Lower leg skin (tissue), 4 donors: ENCODE measurements at regions not wholly inside any gene's neighbourhood (a gene's known extent, or its start where the extent isn't known, plus 50 kb on each side); places are given as distances from the start of the nearest gene placed in this dataset.

Source experiments
- DNase-seq, 2 donors: peaks; one replicate each; pipeline ENCODE4 v3.0.0-alpha.2; 2019; ENCODE audit warnings: low spot score in 2 of 2
- H3K4me3 ChIP-seq: fragments of 200-600 bp; sonication (generic); 2 replicates; pipeline ENCODE4 v1.5.1; 2017; ENCODE audit warnings: mild to moderate bottlenecking, low read depth; ENCODE audit not compliant: poor library complexity, severe bottlenecking
- POLR2A ChIP-seq, 2 donors: fragments of 450-650 bp; IDR thresholded peaks; one replicate each; pipeline ENCODE4 v1.6.1; 2016 to 2017; ENCODE audit warnings: antibody characterized with exemption in 2 of 2, mild to moderate bottlenecking in 1 of 2, moderate library complexity in 1 of 2
- WGBS, 2 donors: methylation state at CpG; one replicate each; pipeline ENCODE4 v1.1.5; 2018; 5-methylcytosine and 5-hydroxymethylcytosine counted together
- intact Hi-C: fragments of 100-400 bp; cut with DNase I; formaldehyde crosslinking; loops from one replicate; pipeline ENCODE4 v1.15.0; 2023; ENCODE audit warnings: low total_unique reads
- TF ChIP-seq, protein P1 (sequence below), 3 donors: fragments of 450-650 bp; IDR thresholded peaks; one replicate each; pipeline ENCODE4 v1.5.1; 2016; ENCODE audit warnings: antibody characterized with exemption in 3 of 3, mild to moderate bottlenecking in 3 of 3, moderate library complexity in 2 of 3

DNA sequence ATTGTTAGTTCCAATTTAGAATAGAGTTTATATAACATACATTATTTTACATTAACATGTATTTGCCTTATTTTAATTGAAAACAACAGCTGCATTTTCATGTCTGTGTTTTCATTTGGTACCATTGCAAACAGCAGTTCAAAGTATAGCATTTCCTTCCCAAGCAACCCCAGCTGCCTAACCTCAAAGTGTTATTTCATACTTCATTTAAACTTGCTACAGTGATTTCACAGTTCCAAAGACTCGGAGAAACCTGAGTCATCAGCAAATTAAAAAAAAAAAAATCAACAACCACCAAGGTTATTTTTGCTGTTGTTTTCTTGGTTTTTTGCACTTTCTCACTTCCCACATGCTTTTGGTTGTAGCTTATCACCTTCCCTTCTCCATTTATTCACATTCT is 236.5 kb upstream of the SPHKAP start:
- WGBS, 2 donors = 61 to 64% methylated on average over 1 of the region's 1 CpG
- intact Hi-C loops = no loop called here

GRCh38 chr2:228417526-228417925 is 236.0 kb upstream of the SPHKAP start:
- H3K4me3 ChIP-seq = no peak overlapping the region
- DNase-seq = no peak
- TF ChIP-seq, protein P1, sequence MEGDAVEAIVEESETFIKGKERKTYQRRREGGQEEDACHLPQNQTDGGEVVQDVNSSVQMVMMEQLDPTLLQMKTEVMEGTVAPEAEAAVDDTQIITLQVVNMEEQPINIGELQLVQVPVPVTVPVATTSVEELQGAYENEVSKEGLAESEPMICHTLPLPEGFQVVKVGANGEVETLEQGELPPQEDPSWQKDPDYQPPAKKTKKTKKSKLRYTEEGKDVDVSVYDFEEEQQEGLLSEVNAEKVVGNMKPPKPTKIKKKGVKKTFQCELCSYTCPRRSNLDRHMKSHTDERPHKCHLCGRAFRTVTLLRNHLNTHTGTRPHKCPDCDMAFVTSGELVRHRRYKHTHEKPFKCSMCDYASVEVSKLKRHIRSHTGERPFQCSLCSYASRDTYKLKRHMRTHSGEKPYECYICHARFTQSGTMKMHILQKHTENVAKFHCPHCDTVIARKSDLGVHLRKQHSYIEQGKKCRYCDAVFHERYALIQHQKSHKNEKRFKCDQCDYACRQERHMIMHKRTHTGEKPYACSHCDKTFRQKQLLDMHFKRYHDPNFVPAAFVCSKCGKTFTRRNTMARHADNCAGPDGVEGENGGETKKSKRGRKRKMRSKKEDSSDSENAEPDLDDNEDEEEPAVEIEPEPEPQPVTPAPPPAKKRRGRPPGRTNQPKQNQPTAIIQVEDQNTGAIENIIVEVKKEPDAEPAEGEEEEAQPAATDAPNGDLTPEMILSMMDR (IDR thresholded peaks at IDR 0.05) = no peak
- TF ChIP-seq POLR2A (IDR thresholded peaks at IDR 0.05) = no peak
- intact Hi-C loops = no loop called here
- 49 to 62% methylated on average over 2 of the region's 2 CpGs for WGBS, 2 donors

More for the DNA sequence above, 236.5 kb upstream of the SPHKAP start:
- no peak for DNase-seq
- H3K4me3 ChIP-seq = no peak overlapping the region
- no peak for TF ChIP-seq POLR2A (IDR thresholded peaks at IDR 0.05)
- TF ChIP-seq, protein P1 (IDR thresholded peaks at IDR 0.05) = no peak

- no peak for DNase-seq
- TF ChIP-seq, protein P1 (IDR thresholded peaks at IDR 0.05) = no peak
- no peak for TF ChIP-seq POLR2A (IDR thresholded peaks at IDR 0.05)
- H3K4me3 ChIP-seq = no peak overlapping the region
- intact Hi-C loops = no loop called here
- WGBS, 2 donors = 97 to 98% methylated on average over 1 of the region's 1 CpG
These were observed 228.6 kb upstream of the SPHKAP start for GRCh38 chr2:228410061-228410460.

DNA sequence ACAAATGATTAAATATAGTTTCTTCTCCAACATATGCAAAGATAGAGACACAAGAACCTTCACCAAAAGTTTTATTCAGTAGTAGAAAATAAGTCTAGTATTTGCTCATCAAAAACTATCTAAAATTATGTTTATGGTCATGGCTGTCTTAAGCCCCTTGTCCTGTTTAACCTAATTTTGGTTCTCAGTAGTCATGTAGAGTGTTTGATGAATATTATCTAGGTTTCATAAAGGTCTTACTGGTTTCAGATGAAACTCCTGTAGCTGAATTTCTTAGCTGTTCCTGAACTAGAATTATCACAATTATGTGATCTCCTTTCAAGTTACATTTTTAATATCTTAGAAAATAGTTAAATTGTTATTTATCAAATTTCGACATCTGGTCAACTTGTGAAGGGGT is 228.0 kb upstream of the SPHKAP start:
- no peak overlapping the region for H3K4me3 ChIP-seq
- intact Hi-C loops = no loop called here
- TF ChIP-seq, protein P1 (IDR thresholded peaks at IDR 0.05) = no peak
- no peak for TF ChIP-seq POLR2A (IDR thresholded peaks at IDR 0.05)
- no peak for DNase-seq
- 59 to 63% methylated on average over 1 of the region's 1 CpG for WGBS, 2 donors

DNA sequence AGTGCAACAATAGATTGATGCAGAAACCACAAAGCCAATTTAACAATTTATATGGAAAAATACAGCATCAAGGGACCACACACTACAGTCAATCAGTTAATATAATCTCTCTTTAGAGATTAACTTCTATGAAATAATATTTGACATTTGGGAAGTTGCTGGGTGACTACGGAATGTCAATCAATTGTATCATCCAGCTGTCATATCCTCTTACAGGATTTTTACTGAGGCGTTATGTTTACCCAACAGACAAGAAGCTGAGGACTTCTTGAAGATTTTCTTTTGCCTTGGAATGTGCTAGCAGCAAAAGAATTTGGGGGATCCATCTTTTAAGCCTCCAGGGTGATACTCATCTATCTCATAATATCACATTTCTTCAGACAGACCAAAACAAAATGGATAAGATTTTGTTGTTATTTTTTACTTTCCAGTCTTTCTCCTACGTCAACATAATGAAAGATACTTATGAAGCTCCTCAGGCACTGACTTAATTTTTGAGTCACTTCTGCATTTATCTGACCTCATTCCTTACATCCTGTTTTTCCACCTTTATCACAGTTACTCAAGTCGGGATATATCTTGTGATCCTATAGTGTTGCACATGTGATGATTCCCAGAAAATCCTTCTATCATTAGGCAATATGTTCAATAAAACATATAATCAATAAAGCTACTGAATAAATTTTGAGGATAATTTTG is 227.2 kb upstream of the SPHKAP start:
- H3K4me3 ChIP-seq = no peak overlapping the region
- intact Hi-C loops = no loop called here
- DNase-seq = no peak
- WGBS, 2 donors = 78% methylated on average over 4 of the region's 4 CpGs
- no peak for TF ChIP-seq POLR2A (IDR thresholded peaks at IDR 0.05)
- TF ChIP-seq, protein P1 (IDR thresholded peaks at IDR 0.05) = no peak

GRCh38 chr2:228407821-228408220 is 226.3 kb upstream of the SPHKAP start:
- TF ChIP-seq, protein P1 (IDR thresholded peaks at IDR 0.05) = no peak
- TF ChIP-seq POLR2A (IDR thresholded peaks at IDR 0.05) = no peak
- intact Hi-C loops = no loop called here

More at GRCh38 chr2:228407821-228408220, 226.3 kb upstream of the SPHKAP start:
- no peak overlapping the region for H3K4me3 ChIP-seq
- no peak for DNase-seq
